Thoracic aorta (tissue), 2 donors: ENCODE measurements at regions not wholly inside any gene's neighbourhood (a gene's known extent, or its start where the extent isn't known, plus 50 kb on each side); places are given as distances from the start of the nearest gene placed in this dataset.

Experiments used
- ATAC-seq: fragments of 150-250 bp; one replicate; pipeline ENCODE4 v1.8.0; 2017; ENCODE audit warnings: low read depth; ENCODE audit not compliant: insufficient number of reproducible peaks, low FRiP score
- DNase-seq: peaks from one replicate; pipeline ENCODE4 v3.0.0-alpha.2; 2020; ENCODE audit warnings: low spot score
- H3K27ac ChIP-seq, 2 donors: fragments of 200-600 bp; sonication (generic); 1 replicate in 1 of 2; 2 replicates in 1 of 2; pipeline ENCODE4 v1.5.1; 2016; ENCODE audit warnings: mild to moderate bottlenecking in 2 of 2, moderate library complexity in 2 of 2
- H3K27me3 ChIP-seq: fragments of 200-600 bp; sonication (generic); replicated peaks from 2 replicates; pipeline ENCODE4 v1.6.0; 2016; ENCODE audit warnings: mild to moderate bottlenecking; ENCODE audit not compliant: insufficient read depth
- H3K36me3 ChIP-seq: fragments of 200-600 bp; sonication (generic); one replicate; pipeline ENCODE4 v1.5.1; 2016
- H3K4me1 ChIP-seq, 2 donors: fragments of 200-600 bp; sonication (generic); 1 replicate in 1 of 2; 2 replicates in 1 of 2; pipeline versions ENCODE4 v1.5.1 to v1.6.0; 2016; ENCODE audit warnings: low read depth in 2 of 2, mild to moderate bottlenecking in 1 of 2; ENCODE audit not compliant: control insufficient read depth in 1 of 2
- H3K4me3 ChIP-seq: fragments of 200-600 bp; sonication (generic); 2 replicates; pipeline ENCODE4 v1.5.1; 2016; ENCODE audit warnings: mild to moderate bottlenecking
- H3K9me3 ChIP-seq: fragments of 200-600 bp; sonication (generic); 2 replicates; pipeline ENCODE4 v1.5.1; 2016
- TF ChIP-seq, protein P1 (sequence below): fragments of 200-600 bp; sonication (generic); IDR thresholded peaks from one replicate; pipeline ENCODE4 v1.5.1; 2019; ENCODE audit warnings: antibody characterized with exemption

DNA sequence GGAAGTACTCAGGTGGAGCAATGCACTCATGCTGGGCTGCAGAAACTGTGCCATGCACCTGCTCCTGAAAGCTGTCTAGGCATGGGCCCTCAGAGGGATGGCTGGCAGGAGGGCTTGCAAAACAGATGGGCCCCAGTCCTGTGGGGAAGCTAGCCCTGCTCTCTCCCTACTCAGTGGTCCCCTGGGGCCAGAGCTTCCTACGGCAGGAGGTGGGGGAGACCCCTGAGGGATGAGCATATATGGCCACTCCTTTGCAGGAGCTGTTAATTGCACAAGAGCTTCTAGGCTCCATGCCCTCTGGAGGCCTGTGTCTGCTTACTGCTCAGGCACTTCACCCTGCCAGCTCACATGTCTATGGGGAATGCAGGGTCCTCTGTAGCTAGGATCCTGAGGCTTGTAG, 545.3 kb upstream of the PTPRD start:
- DNase-seq (no peak), ATAC-seq (no peak)
- Histone ChIP-seq H3K27ac (no peak overlapping the region), H3K27me3 (no peaks in the 10 kb centered on the region), H3K4me3 (no peak overlapping the region), H3K4me1 (no peaks in the 10 kb centered on the region), H3K9me3 (no peaks in the 10 kb centered on the region), H3K36me3 (no peaks in the 10 kb centered on the region)
- TF ChIP-seq, protein P1, sequence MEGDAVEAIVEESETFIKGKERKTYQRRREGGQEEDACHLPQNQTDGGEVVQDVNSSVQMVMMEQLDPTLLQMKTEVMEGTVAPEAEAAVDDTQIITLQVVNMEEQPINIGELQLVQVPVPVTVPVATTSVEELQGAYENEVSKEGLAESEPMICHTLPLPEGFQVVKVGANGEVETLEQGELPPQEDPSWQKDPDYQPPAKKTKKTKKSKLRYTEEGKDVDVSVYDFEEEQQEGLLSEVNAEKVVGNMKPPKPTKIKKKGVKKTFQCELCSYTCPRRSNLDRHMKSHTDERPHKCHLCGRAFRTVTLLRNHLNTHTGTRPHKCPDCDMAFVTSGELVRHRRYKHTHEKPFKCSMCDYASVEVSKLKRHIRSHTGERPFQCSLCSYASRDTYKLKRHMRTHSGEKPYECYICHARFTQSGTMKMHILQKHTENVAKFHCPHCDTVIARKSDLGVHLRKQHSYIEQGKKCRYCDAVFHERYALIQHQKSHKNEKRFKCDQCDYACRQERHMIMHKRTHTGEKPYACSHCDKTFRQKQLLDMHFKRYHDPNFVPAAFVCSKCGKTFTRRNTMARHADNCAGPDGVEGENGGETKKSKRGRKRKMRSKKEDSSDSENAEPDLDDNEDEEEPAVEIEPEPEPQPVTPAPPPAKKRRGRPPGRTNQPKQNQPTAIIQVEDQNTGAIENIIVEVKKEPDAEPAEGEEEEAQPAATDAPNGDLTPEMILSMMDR = no peak

DNA sequence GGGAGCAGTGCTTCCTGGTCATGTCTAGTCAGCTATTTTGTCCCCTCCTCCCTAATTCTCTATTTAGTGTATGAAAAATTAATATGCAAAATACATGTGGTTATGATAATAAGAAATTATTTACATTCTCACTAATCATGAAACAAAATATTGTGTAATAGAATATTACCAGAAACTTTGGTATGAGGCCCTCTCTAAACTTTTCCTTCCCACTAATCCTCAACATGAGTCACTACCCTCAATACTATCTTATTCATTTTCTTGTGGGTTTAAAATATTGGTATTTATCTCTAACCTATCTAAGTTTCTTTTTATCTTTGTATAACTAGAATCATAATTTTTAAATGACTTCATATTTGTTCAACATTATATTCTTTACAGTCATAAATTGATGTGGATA, 545.9 kb upstream of the PTPRD start:
- Histone ChIP-seq H3K4me1 (no peaks in the 10 kb centered on the region), H3K9me3 (no peaks in the 10 kb centered on the region), H3K27me3 (no peaks in the 10 kb centered on the region), H3K27ac (no peak overlapping the region), H3K4me3 (no peak overlapping the region), H3K36me3 (no peaks in the 10 kb centered on the region)
- TF ChIP-seq, protein P1 = no peak
- ATAC-seq (no peak), DNase-seq (no peak)

DNA sequence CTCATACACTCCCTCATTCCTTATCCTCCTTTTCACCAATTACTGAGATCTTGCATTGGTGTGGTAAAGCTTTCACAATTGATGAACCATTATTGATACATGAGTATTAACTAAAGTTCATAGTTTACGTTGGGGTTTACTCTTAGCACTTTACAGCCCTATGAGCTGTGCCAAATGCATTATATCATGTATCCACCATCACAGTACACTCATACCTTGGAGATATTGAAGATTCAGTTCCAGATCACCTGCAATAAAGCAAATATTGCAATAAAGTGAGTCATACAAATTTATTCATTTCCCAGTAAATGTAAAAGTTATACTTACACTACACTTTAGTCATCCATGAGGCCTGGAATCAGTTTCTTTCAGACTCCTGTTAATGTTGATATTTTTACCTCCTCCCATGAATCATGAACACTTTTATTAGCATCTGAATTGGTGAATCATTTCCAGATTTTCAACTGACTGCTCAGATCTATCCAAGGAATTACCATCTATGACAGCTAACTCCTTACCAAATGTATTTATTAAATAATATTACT, 546.6 kb upstream of the PTPRD start:
- H3K4me3 ChIP-seq = no peak overlapping the region
- H3K27me3 ChIP-seq = no peaks in the 10 kb centered on the region
- TF ChIP-seq, protein P1 = no peak
- no peaks in the 10 kb centered on the region for H3K9me3 ChIP-seq
- no peak overlapping the region for H3K27ac ChIP-seq
- H3K4me1 ChIP-seq = no peaks in the 10 kb centered on the region
- no peak for ATAC-seq
- DNase-seq = no peak
- no peaks in the 10 kb centered on the region for H3K36me3 ChIP-seq

GRCh38 chr9:11163843-11164242, 551.0 kb upstream of the PTPRD start:
- Histone ChIP-seq H3K36me3 (no peaks in the 10 kb centered on the region), H3K27me3 (no peaks in the 10 kb centered on the region), H3K4me3 (no peak overlapping the region), H3K4me1 (no peaks in the 10 kb centered on the region), H3K9me3 (no peaks in the 10 kb centered on the region), H3K27ac (no peak overlapping the region)
- DNase-seq = no peak
- no peak for ATAC-seq
- TF ChIP-seq, protein P1 = no peak

GRCh38 chr9:11182001-11182400, 569.2 kb upstream of the PTPRD start:
- Histone ChIP-seq H3K36me3 (no peaks in the 10 kb centered on the region), H3K4me3 (no peak overlapping the region), H3K27ac (no peak overlapping the region), H3K4me1 (no peaks in the 10 kb centered on the region), H3K27me3 (no peaks in the 10 kb centered on the region), H3K9me3 (no peaks in the 10 kb centered on the region)
- ATAC-seq = no peak
- no peak for DNase-seq
- TF ChIP-seq, protein P1 = no peak
